ENCODE measurements at regions not wholly inside any gene's neighbourhood (a gene's known extent, or its start where the extent isn't known, plus 50 kb on each side); places are given as distances from the start of the nearest gene placed in this dataset.

GRCh38 chr6:122524056-122524455, 52.4 kb upstream of the SERINC1 start:
- ATAC-seq (replicated peaks in 1 of 2) (no peak), DNase-seq (no peak)
- no peaks in the 10 kb centered on the region for H3K4me1 Mint-ChIP-seq (ENCODE audit: low read depth)
- H3K27me3 Mint-ChIP-seq (ENCODE audit: low read depth): peaks cover 16% of the 10 kb centered on the region
- H3K4me3 Mint-ChIP-seq: no peak overlapping the region
- H3K36me3 Mint-ChIP-seq (ENCODE audit: insufficient read depth in 2 of 2): peaks cover 2 to 5% of the 10 kb centered on the region in 2 donors
- no peak overlapping the region for H3K27ac Mint-ChIP-seq
- H3K9me3 Mint-ChIP-seq: peaks cover 2% of the 10 kb centered on the region in 2 donors

- Mint-ChIP-seq H3K4me3 (no peak overlapping the region), H3K27me3 (ENCODE audit: low read depth) (peaks cover 20% of the 10 kb centered on the region), H3K36me3 (ENCODE audit: insufficient read depth in 2 of 2) (peaks cover 2% of the 10 kb centered on the region in 2 donors), H3K4me1 (ENCODE audit: low read depth) (no peaks in the 10 kb centered on the region), H3K9me3 (peaks cover 0 to 2% of the 10 kb centered on the region in 2 donors), H3K27ac (no peak overlapping the region)
- peak; percentile 52 to 62 for DNase-seq
- ATAC-seq (replicated peaks in 1 of 2): peak; percentile 69
These were observed 58.9 kb upstream of the SERINC1 start for GRCh38 chr6:122530440-122531046.

- H3K36me3 Mint-ChIP-seq (ENCODE audit: insufficient read depth in 2 of 2): no peaks in the 10 kb centered on the region
These were observed 61.9 kb upstream of the PKIB start for GRCh38 chr6:122548281-122548680.

GRCh38 chr6:122548820-122549219, 61.4 kb upstream of the PKIB start:
- H3K9me3 Mint-ChIP-seq: no peaks in the 10 kb centered on the region
- DNase-seq (no peak), ATAC-seq (replicated peaks in 1 of 2) (no peak)
- no peaks in the 10 kb centered on the region for H3K4me1 Mint-ChIP-seq (ENCODE audit: low read depth)
- no peaks in the 10 kb centered on the region for H3K36me3 Mint-ChIP-seq (ENCODE audit: insufficient read depth in 2 of 2)
- no peaks in the 10 kb centered on the region for H3K27me3 Mint-ChIP-seq (ENCODE audit: low read depth)
- H3K4me3 Mint-ChIP-seq: no peak overlapping the region
- H3K27ac Mint-ChIP-seq: no peak overlapping the region

More at GRCh38 chr6:122548281-122548680, 61.9 kb upstream of the PKIB start:
- H3K27me3 Mint-ChIP-seq (ENCODE audit: low read depth): no peaks in the 10 kb centered on the region
- no peaks in the 10 kb centered on the region for H3K9me3 Mint-ChIP-seq
- H3K27ac Mint-ChIP-seq: no peak overlapping the region
- no peaks in the 10 kb centered on the region for H3K4me1 Mint-ChIP-seq (ENCODE audit: low read depth)
- DNase-seq: no peak
- no peak overlapping the region for H3K4me3 Mint-ChIP-seq
- no peak for ATAC-seq (replicated peaks in 1 of 2)

GRCh38 chr6:122553697-122554096, 56.5 kb upstream of the PKIB start:
- peaks cover under 1% of the 10 kb centered on the region in 2 donors for H3K9me3 Mint-ChIP-seq
- no peak for DNase-seq
- no peaks in the 10 kb centered on the region for H3K36me3 Mint-ChIP-seq (ENCODE audit: insufficient read depth in 2 of 2)
- no peaks in the 10 kb centered on the region for H3K4me1 Mint-ChIP-seq (ENCODE audit: low read depth)
- no peak for ATAC-seq (replicated peaks in 1 of 2)
- H3K27me3 Mint-ChIP-seq (ENCODE audit: low read depth): no peaks in the 10 kb centered on the region
- H3K4me3 Mint-ChIP-seq: no peak overlapping the region
- H3K27ac Mint-ChIP-seq: no peak overlapping the region

GRCh38 chr6:122555561-122555960, 54.6 kb upstream of the PKIB start:
- peaks cover 5 to 7% of the 10 kb centered on the region in 2 donors for H3K9me3 Mint-ChIP-seq
- H3K36me3 Mint-ChIP-seq (ENCODE audit: insufficient read depth in 2 of 2): no peaks in the 10 kb centered on the region
- H3K4me3 Mint-ChIP-seq: no peak overlapping the region
- ATAC-seq (replicated peaks in 1 of 2) (no peak), DNase-seq (no peak)
- H3K27me3 Mint-ChIP-seq (ENCODE audit: low read depth): no peaks in the 10 kb centered on the region
- H3K4me1 Mint-ChIP-seq (ENCODE audit: low read depth): no peaks in the 10 kb centered on the region
- H3K27ac Mint-ChIP-seq: no peak overlapping the region

- no peaks in the 10 kb centered on the region for H3K27me3 Mint-ChIP-seq (ENCODE audit: low read depth)
- no peak overlapping the region for H3K4me3 Mint-ChIP-seq
- H3K27ac Mint-ChIP-seq: no peak overlapping the region
- H3K36me3 Mint-ChIP-seq (ENCODE audit: insufficient read depth in 2 of 2): peaks cover 3 to 4% of the 10 kb centered on the region in 2 donors
- ATAC-seq (replicated peaks in 1 of 2) (no peak), DNase-seq (no peak)
- H3K9me3 Mint-ChIP-seq: peaks cover 12 to 15% of the 10 kb centered on the region in 2 donors
- H3K4me1 Mint-ChIP-seq (ENCODE audit: low read depth): no peaks in the 10 kb centered on the region
These were observed 52.1 kb upstream of the PKIB start for GRCh38 chr6:122558080-122558479.

All from activated T-cell treated with anti-CD3 and anti-CD28 coated beads, Interleukin-2, amount 50 U/mL, for 72 hours (primary cell).